Fibroblast of lung (primary cell): ENCODE measurements at regions not wholly inside any gene's neighbourhood (a gene's known extent, or its start where the extent isn't known, plus 50 kb on each side); places are given as distances from the start of the nearest gene placed in this dataset.

Experiments
- DNase-seq, 2 donors: peaks; one replicate each; pipeline versions ENCODE4 v3.0.0 to v3.0.0-alpha.2; 2010; ENCODE audit warnings: low read depth in 2 of 2
- H2AFZ ChIP-seq: 2 replicates; pipeline ENCODE4 v1.5.1; 2012; ENCODE audit warnings: low read length, control low read depth, inconsistent platforms
- H3K27ac ChIP-seq: 2 replicates; pipeline ENCODE4 v1.5.1; 2011; ENCODE audit warnings: low read length, control low read depth; ENCODE audit not compliant: insufficient read depth
- H3K27me3 ChIP-seq: 2 replicates; pipeline ENCODE4 v1.5.1; 2011; ENCODE audit warnings: mild to moderate bottlenecking, low read length; ENCODE audit not compliant: control insufficient read depth, insufficient read depth
- H3K36me3 ChIP-seq: 2 replicates; pipeline ENCODE4 v1.5.1; 2011; ENCODE audit warnings: low read length; ENCODE audit not compliant: control insufficient read depth, insufficient read depth
- H3K4me1 ChIP-seq: 2 replicates; pipeline ENCODE4 v1.5.1; 2011; ENCODE audit warnings: low read length; ENCODE audit not compliant: control insufficient read depth, insufficient read depth; ENCODE audit errors: extremely low read depth
- H3K4me2 ChIP-seq: 2 replicates; pipeline ENCODE4 v1.5.1; 2011; ENCODE audit warnings: low read length, control low read depth; ENCODE audit not compliant: insufficient read depth; ENCODE audit errors: extremely low read depth
- H3K4me3 ChIP-seq, 4 experiments: fragments of 200-600 bp in 1 of 4; sonication (generic) in 1 of 4; replicated peaks in 1 of 4; 2 replicates each; pipeline ENCODE4 v1.5.1; 2011 to 2016; ENCODE audit warnings: low read length in 4 of 4, low read depth in 3 of 4, mild to moderate bottlenecking in 3 of 4, control low read depth in 2 of 4, inconsistent platforms in 1 of 4, mixed read lengths in 1 of 4; ENCODE audit not compliant: insufficient read depth in 1 of 4; ENCODE audit errors: control extremely low read depth in 1 of 4
- H3K79me2 ChIP-seq: 2 replicates; pipeline ENCODE4 v1.5.1; 2012; ENCODE audit warnings: mild to moderate bottlenecking, low read length, inconsistent platforms; ENCODE audit not compliant: control insufficient read depth, insufficient read depth
- H3K9ac ChIP-seq: 2 replicates; pipeline ENCODE4 v1.5.1; 2011; ENCODE audit warnings: mild to moderate bottlenecking, low read length, control low read depth; ENCODE audit not compliant: insufficient read depth
- H3K9me3 ChIP-seq: 2 replicates; pipeline ENCODE4 v1.5.1; 2012; ENCODE audit warnings: low read depth, low read length; ENCODE audit not compliant: control insufficient read depth, insufficient read depth
- H4K20me1 ChIP-seq: 2 replicates; pipeline ENCODE4 v1.5.1; 2011; ENCODE audit warnings: low read length; ENCODE audit not compliant: control insufficient read depth, insufficient read depth; ENCODE audit errors: extremely low read depth
- CTCF ChIP-seq, 2 donors: IDR thresholded peaks in 1 of 2; conservative IDR thresholded peaks in 1 of 2; 1 replicate in 1 of 2; 2 replicates in 1 of 2; pipeline ENCODE4 v1.5.1; 2011 to 2012; ENCODE audit warnings: low read length in 2 of 2, control low read depth in 1 of 2, inconsistent platforms in 1 of 2, low read depth in 1 of 2, mild to moderate bottlenecking in 1 of 2
- EZH2 ChIP-seq: IDR thresholded peaks from 2 replicates; pipeline ENCODE4 v1.5.1; 2012; ENCODE audit warnings: low read length, control low read depth, mild to moderate bottlenecking; ENCODE audit errors: missing control alignments

DNA sequence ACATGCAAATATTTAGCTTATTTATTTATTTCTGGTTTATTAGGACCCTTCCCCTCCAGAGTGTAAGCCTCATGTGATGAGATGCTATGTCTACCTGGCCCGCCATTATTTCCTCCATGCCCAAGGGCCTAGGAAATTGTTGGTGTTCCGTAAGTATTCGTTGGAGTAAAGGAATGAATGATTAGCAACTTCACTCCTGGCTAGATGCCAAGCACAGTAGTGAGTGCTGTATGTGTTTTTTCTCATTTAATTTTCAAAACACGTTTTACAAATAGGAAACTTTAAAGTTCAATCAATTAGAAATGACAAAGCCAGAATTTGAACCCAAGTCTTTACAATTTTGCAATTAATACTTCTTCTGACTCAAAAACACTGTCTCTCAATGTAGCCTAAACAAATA, 253.8 kb downstream of the BCAT1 start:
- no peak overlapping the region for H3K4me3 ChIP-seq
- H3K79me2 ChIP-seq, result no peaks in the 10 kb centered on the region
- TF ChIP-seq EZH2, result no peak
- TF ChIP-seq CTCF (conservative IDR thresholded peaks at IDR 0.05 in 1 of 2, IDR thresholded peaks at IDR 0.05 in 1 of 2; ENCODE audit: low read depth in 1 of 2, low read length in 2 of 2), result no peak
- no peak overlapping the region for H3K27ac ChIP-seq
- H3K27me3 ChIP-seq, result no peaks in the 10 kb centered on the region
- no peaks in the 10 kb centered on the region for H3K36me3 ChIP-seq
- no peak overlapping the region for H3K4me2 ChIP-seq
- H2AFZ ChIP-seq, result no peak overlapping the region
- no peak overlapping the region for H3K9ac ChIP-seq
- no peaks in the 10 kb centered on the region for H3K9me3 ChIP-seq
- H4K20me1 ChIP-seq, result no peaks in the 10 kb centered on the region
- DNase-seq, result no peak
- H3K4me1 ChIP-seq, result no peaks in the 10 kb centered on the region

- Histone ChIP-seq H3K4me3 (no peak overlapping the region), H3K27ac (no peak overlapping the region), H3K36me3 (no peaks in the 10 kb centered on the region)
These were observed 260.3 kb downstream of the BCAT1 start for GRCh38 chr12:24688601-24689000.

DNA sequence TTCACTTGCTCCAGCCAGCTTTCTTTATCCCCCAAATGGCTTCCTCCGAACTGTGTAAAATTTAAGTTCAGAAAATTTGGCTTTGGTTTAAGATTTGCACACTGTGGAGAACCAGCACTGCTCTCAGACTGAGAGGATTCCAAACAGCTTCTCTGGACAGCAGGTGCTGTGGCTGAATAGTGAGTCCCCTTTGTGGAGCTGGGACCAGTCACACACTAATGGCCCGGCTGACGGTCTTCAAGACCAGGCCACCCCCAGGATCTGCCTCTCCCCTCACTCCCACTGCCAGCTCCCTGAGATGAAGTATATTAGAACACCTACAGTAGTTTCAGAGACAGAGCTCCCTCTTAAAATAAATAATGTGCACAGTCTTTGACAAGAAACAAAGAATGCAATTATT, 267.3 kb downstream of the BCAT1 start:
- Histone ChIP-seq H3K4me3 (no peak overlapping the region), H3K79me2 (no peaks in the 10 kb centered on the region), H3K27me3 (no peaks in the 10 kb centered on the region), H3K27ac (no peak overlapping the region), H4K20me1 (no peaks in the 10 kb centered on the region), H3K9ac (no peak overlapping the region), H3K9me3 (no peaks in the 10 kb centered on the region), H2AFZ (no peak overlapping the region), H3K36me3 (no peaks in the 10 kb centered on the region), H3K4me2 (no peak overlapping the region), H3K4me1 (no peaks in the 10 kb centered on the region)
- TF ChIP-seq CTCF (conservative IDR thresholded peaks at IDR 0.05 in 1 of 2, IDR thresholded peaks at IDR 0.05 in 1 of 2; ENCODE audit: low read depth in 1 of 2, low read length in 2 of 2) (no peak), EZH2 (no peak)
- no peak for DNase-seq

More at GRCh38 chr12:24688601-24689000, 260.3 kb downstream of the BCAT1 start:
- no peaks in the 10 kb centered on the region for H3K27me3 ChIP-seq
- no peak for DNase-seq
- TF ChIP-seq CTCF (conservative IDR thresholded peaks at IDR 0.05 in 1 of 2, IDR thresholded peaks at IDR 0.05 in 1 of 2; ENCODE audit: low read depth in 1 of 2, low read length in 2 of 2), result no peak
- no peak for TF ChIP-seq EZH2
- H2AFZ ChIP-seq, result no peak overlapping the region
- H3K4me2 ChIP-seq, result no peak overlapping the region
- H3K4me1 ChIP-seq, result no peaks in the 10 kb centered on the region
- no peak overlapping the region for H3K9ac ChIP-seq
- H3K79me2 ChIP-seq, result no peaks in the 10 kb centered on the region
- no peaks in the 10 kb centered on the region for H3K9me3 ChIP-seq
- no peaks in the 10 kb centered on the region for H4K20me1 ChIP-seq
